ENCODE measurements at regions not wholly inside any gene's neighbourhood (a gene's known extent, or its start where the extent isn't known, plus 50 kb on each side); places are given as distances from the start of the nearest gene placed in this dataset.

DNA sequence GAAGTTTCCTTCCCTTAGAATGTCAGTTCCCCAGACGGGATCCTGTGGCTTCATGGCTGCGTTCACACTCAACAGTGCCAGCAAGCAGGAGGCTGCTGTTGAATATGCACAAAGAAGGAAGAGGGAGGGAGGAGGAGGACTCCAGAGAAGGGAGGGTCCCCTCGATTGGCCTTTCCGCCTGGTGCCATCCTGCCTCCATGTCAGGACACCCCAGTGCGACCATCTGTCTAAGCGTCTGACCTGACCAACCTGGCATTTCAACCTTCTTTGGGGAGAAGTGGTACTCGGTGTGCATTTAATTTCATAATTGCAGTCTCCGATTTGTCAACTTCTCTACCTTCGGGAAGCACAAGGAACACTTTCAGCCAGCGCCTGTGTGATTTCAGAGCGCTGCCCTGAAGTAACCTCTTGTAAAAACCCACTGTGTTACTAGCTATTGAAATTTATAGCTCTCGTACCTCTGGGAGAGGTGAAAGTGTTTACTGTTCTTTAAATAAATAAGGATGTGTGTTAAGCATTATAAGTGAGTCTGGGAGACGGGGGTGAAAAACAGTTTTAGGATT lies 1491.9 kb downstream of the TBC1D22A start:
- BruUV-seq (replicated peaks), result no TSS peak
- Histone ChIP-seq H3K27me3 (ENCODE audit: control insufficient read depth, insufficient read depth, low read length) (peaks cover 2% of the 10 kb centered on the region; the same call in 1 of the 2 replicates), H3K9me3 (ENCODE audit: control insufficient read depth, insufficient read depth, low read depth, low read length) (no peaks in the 10 kb centered on the region), H3K27ac (ENCODE audit: low read length) (no peak overlapping the region), H3K4me3 (ENCODE audit: low read depth in 2 of 2, low read length in 2 of 2) (no peak overlapping the region), H3K4me1 (ENCODE audit: control insufficient read depth, insufficient read depth, low read length) (no peaks in the 10 kb centered on the region), H3K36me3 (ENCODE audit: control insufficient read depth, insufficient read depth, low read length) (no peaks in the 10 kb centered on the region)
- DNase-seq (ENCODE audit: low read depth, low spot score) (no peak), ATAC-seq (no peak)
- in situ Hi-C loops (cut with HindIII; ENCODE audit: low pct_unique_long_range_greater_than_20kb, low sequenced_read_pairs) (no loop called here), intact Hi-C loops (cut with micrococcal nuclease; ENCODE audit: unreplicated experiment) (no loop called here)
- POLR2A ChIA-PET, result no interaction called here
- CTCF ChIA-PET, result no interaction called here
- TF ChIP-seq, protein P1, sequence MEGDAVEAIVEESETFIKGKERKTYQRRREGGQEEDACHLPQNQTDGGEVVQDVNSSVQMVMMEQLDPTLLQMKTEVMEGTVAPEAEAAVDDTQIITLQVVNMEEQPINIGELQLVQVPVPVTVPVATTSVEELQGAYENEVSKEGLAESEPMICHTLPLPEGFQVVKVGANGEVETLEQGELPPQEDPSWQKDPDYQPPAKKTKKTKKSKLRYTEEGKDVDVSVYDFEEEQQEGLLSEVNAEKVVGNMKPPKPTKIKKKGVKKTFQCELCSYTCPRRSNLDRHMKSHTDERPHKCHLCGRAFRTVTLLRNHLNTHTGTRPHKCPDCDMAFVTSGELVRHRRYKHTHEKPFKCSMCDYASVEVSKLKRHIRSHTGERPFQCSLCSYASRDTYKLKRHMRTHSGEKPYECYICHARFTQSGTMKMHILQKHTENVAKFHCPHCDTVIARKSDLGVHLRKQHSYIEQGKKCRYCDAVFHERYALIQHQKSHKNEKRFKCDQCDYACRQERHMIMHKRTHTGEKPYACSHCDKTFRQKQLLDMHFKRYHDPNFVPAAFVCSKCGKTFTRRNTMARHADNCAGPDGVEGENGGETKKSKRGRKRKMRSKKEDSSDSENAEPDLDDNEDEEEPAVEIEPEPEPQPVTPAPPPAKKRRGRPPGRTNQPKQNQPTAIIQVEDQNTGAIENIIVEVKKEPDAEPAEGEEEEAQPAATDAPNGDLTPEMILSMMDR (IDR thresholded peaks at IDR 0.05), result no peak
- TF ChIP-seq, protein P2, sequence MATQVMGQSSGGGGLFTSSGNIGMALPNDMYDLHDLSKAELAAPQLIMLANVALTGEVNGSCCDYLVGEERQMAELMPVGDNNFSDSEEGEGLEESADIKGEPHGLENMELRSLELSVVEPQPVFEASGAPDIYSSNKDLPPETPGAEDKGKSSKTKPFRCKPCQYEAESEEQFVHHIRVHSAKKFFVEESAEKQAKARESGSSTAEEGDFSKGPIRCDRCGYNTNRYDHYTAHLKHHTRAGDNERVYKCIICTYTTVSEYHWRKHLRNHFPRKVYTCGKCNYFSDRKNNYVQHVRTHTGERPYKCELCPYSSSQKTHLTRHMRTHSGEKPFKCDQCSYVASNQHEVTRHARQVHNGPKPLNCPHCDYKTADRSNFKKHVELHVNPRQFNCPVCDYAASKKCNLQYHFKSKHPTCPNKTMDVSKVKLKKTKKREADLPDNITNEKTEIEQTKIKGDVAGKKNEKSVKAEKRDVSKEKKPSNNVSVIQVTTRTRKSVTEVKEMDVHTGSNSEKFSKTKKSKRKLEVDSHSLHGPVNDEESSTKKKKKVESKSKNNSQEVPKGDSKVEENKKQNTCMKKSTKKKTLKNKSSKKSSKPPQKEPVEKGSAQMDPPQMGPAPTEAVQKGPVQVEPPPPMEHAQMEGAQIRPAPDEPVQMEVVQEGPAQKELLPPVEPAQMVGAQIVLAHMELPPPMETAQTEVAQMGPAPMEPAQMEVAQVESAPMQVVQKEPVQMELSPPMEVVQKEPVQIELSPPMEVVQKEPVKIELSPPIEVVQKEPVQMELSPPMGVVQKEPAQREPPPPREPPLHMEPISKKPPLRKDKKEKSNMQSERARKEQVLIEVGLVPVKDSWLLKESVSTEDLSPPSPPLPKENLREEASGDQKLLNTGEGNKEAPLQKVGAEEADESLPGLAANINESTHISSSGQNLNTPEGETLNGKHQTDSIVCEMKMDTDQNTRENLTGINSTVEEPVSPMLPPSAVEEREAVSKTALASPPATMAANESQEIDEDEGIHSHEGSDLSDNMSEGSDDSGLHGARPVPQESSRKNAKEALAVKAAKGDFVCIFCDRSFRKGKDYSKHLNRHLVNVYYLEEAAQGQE (IDR thresholded peaks at IDR 0.05; ENCODE audit: insufficient read depth in 1 of 2, low read depth in 2 of 2, low read length in 1 of 2), result no peak
- TF ChIP-seq TCF7L2 (IDR thresholded peaks at IDR 0.05; ENCODE audit: low read depth, low read length) (no peak), POLR2AphosphoS5 (IDR thresholded peaks at IDR 0.05; ENCODE audit: low read depth, low read length) (no peak), SIN3A (IDR thresholded peaks at IDR 0.05; ENCODE audit: borderline replicate concordance, insufficient read depth, low read depth, low read length) (no peak)

DNA sequence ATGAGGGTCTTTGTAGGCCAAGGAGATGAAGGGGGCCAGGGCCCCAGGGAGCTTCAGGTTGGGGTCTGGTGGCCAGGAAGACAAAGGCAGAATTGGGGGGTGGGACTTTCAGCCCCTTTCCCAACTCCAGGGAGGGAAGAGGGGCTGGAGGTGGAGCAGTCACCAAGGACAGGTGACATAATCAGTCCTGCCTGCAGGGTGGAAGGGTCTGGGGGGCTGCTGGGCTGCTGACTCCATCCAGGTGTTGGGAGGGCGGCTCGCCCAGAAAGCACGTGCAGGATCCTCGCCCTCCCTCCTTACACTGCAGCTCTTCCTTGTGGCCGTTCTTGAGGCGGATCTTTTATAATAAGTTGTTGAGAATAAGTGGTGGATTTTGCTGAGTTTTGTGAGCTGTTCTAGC lies 1491.1 kb downstream of the TBC1D22A start:
- ChIA-PET POLR2A (no interaction called here), CTCF (no interaction called here)
- TF ChIP-seq, protein P2 (IDR thresholded peaks at IDR 0.05; ENCODE audit: insufficient read depth in 1 of 2, low read depth in 2 of 2, low read length in 1 of 2), result no peak
- TF ChIP-seq, protein P1 (IDR thresholded peaks at IDR 0.05), result no peak
- TF ChIP-seq TCF7L2 (IDR thresholded peaks at IDR 0.05; ENCODE audit: low read depth, low read length), result no peak
- no peak for TF ChIP-seq POLR2AphosphoS5 (IDR thresholded peaks at IDR 0.05; ENCODE audit: low read depth, low read length)
- no peak for TF ChIP-seq SIN3A (IDR thresholded peaks at IDR 0.05; ENCODE audit: borderline replicate concordance, insufficient read depth, low read depth, low read length)
- Histone ChIP-seq H3K9me3 (ENCODE audit: control insufficient read depth, insufficient read depth, low read depth, low read length) (no peaks in the 10 kb centered on the region), H3K27me3 (ENCODE audit: control insufficient read depth, insufficient read depth, low read length) (peaks cover 2% of the 10 kb centered on the region; the same call in 1 of the 2 replicates), H3K27ac (ENCODE audit: low read length) (no peak overlapping the region), H3K36me3 (ENCODE audit: control insufficient read depth, insufficient read depth, low read length) (no peaks in the 10 kb centered on the region), H3K4me1 (ENCODE audit: control insufficient read depth, insufficient read depth, low read length) (no peaks in the 10 kb centered on the region), H3K4me3 (ENCODE audit: low read depth in 2 of 2, low read length in 2 of 2) (no peak overlapping the region)
- intact Hi-C loops (cut with micrococcal nuclease; ENCODE audit: unreplicated experiment) (no loop called here), in situ Hi-C loops (cut with HindIII; ENCODE audit: low pct_unique_long_range_greater_than_20kb, low sequenced_read_pairs) (no loop called here)
- no TSS peak for BruUV-seq (replicated peaks)
- DNase-seq (ENCODE audit: low read depth, low spot score) (no peak), ATAC-seq (no peak)

Data from Panc1 (cell line).